ENCODE measurements at regions not wholly inside any gene's neighbourhood (a gene's known extent, or its start where the extent isn't known, plus 50 kb on each side); places are given as distances from the start of the nearest gene placed in this dataset.

DNA sequence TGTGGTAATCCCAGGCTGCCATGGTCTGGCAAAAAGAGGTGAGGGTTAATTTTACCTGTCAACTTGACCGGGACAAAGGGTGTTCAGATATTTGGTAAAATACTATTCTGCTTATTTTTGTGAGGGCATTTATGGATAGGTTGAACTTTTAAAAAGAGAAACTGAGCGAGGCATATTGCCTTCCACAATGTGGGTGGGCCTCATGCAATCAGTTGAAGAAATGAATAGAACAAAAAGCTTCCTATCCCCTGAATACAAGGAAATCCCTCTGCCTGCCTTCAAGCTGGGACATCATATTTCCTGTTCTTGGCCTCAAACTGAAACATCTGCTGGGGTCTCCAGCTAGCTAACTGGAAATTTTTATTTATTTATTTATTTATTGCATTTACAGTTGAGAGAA is 734.7 kb downstream of the IRX1 start:
- Histone ChIP-seq H3K36me3 (ENCODE audit: insufficient read depth) (no peaks in the 10 kb centered on the region), H2AFZ (no peak overlapping the region), H3F3A (replicated peaks; ENCODE audit: low read depth) (no peaks in the 10 kb centered on the region), H3K79me2 (replicated peaks; ENCODE audit: insufficient read depth) (no peaks in the 10 kb centered on the region), H3K4me2 (no peak overlapping the region), H3K4me3 (no peak overlapping the region), H3K27me3 (ENCODE audit: insufficient read depth) (no peaks in the 10 kb centered on the region), H3K9me2 (ENCODE audit: insufficient read depth) (no peaks in the 10 kb centered on the region), H4K20me1 (replicated peaks; ENCODE audit: insufficient read depth) (no peaks in the 10 kb centered on the region), H3K27ac (ENCODE audit: low read depth) (no peak overlapping the region), H3K4me1 (ENCODE audit: insufficient read depth) (no peaks in the 10 kb centered on the region)
- Mint-ChIP-seq H3K4me1 (no peaks in the 10 kb centered on the region), H3K27me3 (ENCODE audit: insufficient read depth, low read depth, poor library complexity) (no peaks in the 10 kb centered on the region), H3K9me3 (peaks cover 5% of the 10 kb centered on the region; the same call in 2 of the 3 replicates), H3K27ac (no peak overlapping the region), H3K4me3 (no peak overlapping the region), H3K36me3 (ENCODE audit: low read depth) (no peaks in the 10 kb centered on the region)
- DNase-seq (ENCODE audit: low spot score) = no peak
- ATAC-seq = no peak
- no peak for TF ChIP-seq NANOG (IDR thresholded peaks at IDR 0.05; ENCODE audit: borderline replicate concordance)
- TF ChIP-seq, protein P1, sequence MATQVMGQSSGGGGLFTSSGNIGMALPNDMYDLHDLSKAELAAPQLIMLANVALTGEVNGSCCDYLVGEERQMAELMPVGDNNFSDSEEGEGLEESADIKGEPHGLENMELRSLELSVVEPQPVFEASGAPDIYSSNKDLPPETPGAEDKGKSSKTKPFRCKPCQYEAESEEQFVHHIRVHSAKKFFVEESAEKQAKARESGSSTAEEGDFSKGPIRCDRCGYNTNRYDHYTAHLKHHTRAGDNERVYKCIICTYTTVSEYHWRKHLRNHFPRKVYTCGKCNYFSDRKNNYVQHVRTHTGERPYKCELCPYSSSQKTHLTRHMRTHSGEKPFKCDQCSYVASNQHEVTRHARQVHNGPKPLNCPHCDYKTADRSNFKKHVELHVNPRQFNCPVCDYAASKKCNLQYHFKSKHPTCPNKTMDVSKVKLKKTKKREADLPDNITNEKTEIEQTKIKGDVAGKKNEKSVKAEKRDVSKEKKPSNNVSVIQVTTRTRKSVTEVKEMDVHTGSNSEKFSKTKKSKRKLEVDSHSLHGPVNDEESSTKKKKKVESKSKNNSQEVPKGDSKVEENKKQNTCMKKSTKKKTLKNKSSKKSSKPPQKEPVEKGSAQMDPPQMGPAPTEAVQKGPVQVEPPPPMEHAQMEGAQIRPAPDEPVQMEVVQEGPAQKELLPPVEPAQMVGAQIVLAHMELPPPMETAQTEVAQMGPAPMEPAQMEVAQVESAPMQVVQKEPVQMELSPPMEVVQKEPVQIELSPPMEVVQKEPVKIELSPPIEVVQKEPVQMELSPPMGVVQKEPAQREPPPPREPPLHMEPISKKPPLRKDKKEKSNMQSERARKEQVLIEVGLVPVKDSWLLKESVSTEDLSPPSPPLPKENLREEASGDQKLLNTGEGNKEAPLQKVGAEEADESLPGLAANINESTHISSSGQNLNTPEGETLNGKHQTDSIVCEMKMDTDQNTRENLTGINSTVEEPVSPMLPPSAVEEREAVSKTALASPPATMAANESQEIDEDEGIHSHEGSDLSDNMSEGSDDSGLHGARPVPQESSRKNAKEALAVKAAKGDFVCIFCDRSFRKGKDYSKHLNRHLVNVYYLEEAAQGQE (IDR thresholded peaks at IDR 0.05; ENCODE audit: unreplicated experiment) = no peak
- no peak for TF ChIP-seq ZNF331 (CRISPR knock-in tag; IDR thresholded peaks at IDR 0.05; ENCODE audit: low read depth)
- no peak for TF ChIP-seq EZH2phosphoT487 (IDR thresholded peaks at IDR 0.05; ENCODE audit: unreplicated experiment)
- no peak for TF ChIP-seq CREB1 (CRISPR knock-in tag; IDR thresholded peaks at IDR 0.05; ENCODE audit: low read depth)
- TF ChIP-seq JUNB (IDR thresholded peaks at IDR 0.05; ENCODE audit: unreplicated experiment) = no peak
- TF ChIP-seq, protein P2, sequence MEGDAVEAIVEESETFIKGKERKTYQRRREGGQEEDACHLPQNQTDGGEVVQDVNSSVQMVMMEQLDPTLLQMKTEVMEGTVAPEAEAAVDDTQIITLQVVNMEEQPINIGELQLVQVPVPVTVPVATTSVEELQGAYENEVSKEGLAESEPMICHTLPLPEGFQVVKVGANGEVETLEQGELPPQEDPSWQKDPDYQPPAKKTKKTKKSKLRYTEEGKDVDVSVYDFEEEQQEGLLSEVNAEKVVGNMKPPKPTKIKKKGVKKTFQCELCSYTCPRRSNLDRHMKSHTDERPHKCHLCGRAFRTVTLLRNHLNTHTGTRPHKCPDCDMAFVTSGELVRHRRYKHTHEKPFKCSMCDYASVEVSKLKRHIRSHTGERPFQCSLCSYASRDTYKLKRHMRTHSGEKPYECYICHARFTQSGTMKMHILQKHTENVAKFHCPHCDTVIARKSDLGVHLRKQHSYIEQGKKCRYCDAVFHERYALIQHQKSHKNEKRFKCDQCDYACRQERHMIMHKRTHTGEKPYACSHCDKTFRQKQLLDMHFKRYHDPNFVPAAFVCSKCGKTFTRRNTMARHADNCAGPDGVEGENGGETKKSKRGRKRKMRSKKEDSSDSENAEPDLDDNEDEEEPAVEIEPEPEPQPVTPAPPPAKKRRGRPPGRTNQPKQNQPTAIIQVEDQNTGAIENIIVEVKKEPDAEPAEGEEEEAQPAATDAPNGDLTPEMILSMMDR (conservative IDR thresholded peaks at IDR 0.05; ENCODE audit: low read depth in 2 of 2) = no peak
- no peak for TF ChIP-seq ZNF114 (CRISPR knock-in tag; IDR thresholded peaks at IDR 0.05)
- TF ChIP-seq, protein P3, sequence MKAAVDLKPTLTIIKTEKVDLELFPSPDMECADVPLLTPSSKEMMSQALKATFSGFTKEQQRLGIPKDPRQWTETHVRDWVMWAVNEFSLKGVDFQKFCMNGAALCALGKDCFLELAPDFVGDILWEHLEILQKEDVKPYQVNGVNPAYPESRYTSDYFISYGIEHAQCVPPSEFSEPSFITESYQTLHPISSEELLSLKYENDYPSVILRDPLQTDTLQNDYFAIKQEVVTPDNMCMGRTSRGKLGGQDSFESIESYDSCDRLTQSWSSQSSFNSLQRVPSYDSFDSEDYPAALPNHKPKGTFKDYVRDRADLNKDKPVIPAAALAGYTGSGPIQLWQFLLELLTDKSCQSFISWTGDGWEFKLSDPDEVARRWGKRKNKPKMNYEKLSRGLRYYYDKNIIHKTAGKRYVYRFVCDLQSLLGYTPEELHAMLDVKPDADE (IDR thresholded peaks at IDR 0.05) = no peak
- no peak for TF ChIP-seq EZH2 (IDR thresholded peaks at IDR 0.05; ENCODE audit: low read depth, unreplicated experiment)
- TF ChIP-seq POLR2AphosphoS5 (IDR thresholded peaks at IDR 0.05; ENCODE audit: low read depth) = no peak
- TF ChIP-seq, protein P4, sequence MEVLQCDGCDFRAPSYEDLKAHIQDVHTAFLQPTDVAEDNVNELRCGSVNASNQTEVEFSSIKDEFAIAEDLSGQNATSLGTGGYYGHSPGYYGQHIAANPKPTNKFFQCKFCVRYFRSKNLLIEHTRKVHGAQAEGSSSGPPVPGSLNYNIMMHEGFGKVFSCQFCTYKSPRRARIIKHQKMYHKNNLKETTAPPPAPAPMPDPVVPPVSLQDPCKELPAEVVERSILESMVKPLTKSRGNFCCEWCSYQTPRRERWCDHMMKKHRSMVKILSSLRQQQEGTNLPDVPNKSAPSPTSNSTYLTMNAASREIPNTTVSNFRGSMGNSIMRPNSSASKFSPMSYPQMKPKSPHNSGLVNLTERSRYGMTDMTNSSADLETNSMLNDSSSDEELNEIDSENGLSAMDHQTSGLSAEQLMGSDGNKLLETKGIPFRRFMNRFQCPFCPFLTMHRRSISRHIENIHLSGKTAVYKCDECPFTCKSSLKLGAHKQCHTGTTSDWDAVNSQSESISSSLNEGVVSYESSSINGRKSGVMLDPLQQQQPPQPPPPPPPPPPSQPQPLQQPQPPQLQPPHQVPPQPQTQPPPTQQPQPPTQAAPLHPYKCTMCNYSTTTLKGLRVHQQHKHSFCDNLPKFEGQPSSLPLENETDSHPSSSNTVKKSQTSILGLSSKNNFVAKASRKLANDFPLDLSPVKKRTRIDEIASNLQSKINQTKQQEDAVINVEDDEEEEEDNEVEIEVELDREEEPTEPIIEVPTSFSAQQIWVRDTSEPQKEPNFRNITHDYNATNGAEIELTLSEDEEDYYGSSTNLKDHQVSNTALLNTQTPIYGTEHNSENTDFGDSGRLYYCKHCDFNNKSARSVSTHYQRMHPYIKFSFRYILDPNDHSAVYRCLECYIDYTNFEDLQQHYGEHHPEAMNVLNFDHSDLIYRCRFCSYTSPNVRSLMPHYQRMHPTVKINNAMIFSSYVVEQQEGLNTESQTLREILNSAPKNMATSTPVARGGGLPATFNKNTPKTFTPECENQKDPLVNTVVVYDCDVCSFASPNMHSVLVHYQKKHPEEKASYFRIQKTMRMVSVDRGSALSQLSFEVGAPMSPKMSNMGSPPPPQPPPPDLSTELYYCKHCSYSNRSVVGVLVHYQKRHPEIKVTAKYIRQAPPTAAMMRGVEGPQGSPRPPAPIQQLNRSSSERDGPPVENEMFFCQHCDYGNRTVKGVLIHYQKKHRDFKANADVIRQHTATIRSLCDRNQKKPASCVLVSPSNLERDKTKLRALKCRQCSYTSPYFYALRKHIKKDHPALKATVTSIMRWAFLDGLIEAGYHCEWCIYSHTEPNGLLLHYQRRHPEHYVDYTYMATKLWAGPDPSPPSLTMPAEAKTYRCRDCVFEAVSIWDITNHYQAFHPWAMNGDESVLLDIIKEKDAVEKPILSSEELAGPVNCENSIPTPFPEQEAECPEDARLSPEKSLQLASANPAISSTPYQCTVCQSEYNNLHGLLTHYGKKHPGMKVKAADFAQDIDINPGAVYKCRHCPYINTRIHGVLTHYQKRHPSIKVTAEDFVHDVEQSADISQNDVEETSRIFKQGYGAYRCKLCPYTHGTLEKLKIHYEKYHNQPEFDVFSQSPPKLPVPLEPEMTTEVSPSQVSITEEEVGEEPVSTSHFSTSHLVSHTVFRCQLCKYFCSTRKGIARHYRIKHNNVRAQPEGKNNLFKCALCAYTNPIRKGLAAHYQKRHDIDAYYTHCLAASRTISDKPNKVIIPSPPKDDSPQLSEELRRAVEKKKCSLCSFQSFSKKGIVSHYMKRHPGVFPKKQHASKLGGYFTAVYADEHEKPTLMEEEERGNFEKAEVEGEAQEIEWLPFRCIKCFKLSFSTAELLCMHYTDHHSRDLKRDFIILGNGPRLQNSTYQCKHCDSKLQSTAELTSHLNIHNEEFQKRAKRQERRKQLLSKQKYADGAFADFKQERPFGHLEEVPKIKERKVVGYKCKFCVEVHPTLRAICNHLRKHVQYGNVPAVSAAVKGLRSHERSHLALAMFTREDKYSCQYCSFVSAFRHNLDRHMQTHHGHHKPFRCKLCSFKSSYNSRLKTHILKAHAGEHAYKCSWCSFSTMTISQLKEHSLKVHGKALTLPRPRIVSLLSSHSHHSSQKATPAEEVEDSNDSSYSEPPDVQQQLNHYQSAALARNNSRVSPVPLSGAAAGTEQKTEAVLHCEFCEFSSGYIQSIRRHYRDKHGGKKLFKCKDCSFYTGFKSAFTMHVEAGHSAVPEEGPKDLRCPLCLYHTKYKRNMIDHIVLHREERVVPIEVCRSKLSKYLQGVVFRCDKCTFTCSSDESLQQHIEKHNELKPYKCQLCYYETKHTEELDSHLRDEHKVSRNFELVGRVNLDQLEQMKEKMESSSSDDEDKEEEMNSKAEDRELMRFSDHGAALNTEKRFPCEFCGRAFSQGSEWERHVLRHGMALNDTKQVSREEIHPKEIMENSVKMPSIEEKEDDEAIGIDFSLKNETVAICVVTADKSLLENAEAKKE (CRISPR knock-in tag; IDR thresholded peaks at IDR 0.05) = no peak
- TF ChIP-seq STAT1 (IDR thresholded peaks at IDR 0.05; ENCODE audit: unreplicated experiment) = no peak

All from GM23338 (cell line).